Activated CD8-positive, alpha-beta memory T cell treated with anti-CD3 and anti-CD28 coated beads, Interleukin-2, amount 50 U/mL, for 48 hours (primary cell): ENCODE measurements at regions not wholly inside any gene's neighbourhood (a gene's known extent, or its start where the extent isn't known, plus 50 kb on each side); places are given as distances from the start of the nearest gene placed in this dataset.
"Not testable (repeated sequence)": the region's sequence is repeated elsewhere in the genome, so short reads cannot be mapped to it uniquely, and the experiment has no call there.

Experiments used
- DNase-seq: peaks from one replicate; pipeline ENCODE4 v3.0.0-alpha.2; 2020

DNA sequence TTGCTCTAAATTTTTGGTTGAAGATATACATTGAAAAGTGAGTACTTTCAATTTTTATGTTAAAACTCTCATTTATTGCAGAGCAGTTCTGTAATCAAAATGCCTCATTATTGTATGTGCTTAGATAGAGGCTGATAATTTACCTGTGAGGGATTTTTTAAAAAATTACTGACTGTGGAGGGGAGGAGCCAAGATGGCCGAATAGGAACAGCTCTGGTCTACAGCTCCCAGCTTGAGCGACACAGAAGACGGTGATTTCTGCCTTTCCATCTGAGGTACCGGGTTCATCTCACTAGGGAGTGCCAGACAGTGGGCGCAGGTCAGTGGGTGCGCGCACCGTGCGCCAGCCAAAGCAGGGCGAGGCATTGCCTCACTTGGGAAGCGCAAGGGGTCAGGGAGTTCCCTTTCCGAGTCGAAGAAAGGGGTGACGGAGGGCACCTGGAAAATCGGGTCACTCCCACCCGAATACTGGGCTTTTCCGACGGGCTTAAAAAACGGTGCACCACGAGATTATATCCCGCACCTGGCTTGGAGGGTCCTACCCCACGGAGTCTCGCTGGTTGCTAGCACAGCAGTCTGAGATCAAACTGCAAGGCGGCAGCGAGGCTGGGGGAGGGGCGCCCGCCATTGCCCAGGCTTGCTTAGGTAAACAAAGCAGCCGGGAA lies 89.4 kb downstream of the DDX11 start:
- not testable (repeated sequence) for DNase-seq

DNA sequence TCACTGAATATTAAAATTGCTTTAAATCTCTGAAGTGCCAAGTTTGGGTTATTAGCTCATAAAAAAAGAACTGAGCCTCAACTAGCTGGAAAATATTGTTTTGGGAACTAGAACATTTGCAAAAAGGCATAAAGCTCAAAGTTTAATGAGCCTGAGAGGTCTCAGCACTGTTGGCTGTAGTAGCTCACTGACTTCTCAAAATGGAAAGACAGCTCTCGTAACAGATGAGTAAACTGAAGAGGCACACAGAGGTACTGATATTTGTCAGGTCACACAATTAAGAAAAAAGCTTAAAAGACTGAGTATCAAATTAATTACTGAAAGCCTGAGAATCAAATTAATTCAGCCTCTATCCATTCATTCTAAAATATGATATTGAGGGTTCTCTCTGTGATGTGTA lies 100.6 kb downstream of the DDX11 start:
- not testable (repeated sequence) for DNase-seq

DNA sequence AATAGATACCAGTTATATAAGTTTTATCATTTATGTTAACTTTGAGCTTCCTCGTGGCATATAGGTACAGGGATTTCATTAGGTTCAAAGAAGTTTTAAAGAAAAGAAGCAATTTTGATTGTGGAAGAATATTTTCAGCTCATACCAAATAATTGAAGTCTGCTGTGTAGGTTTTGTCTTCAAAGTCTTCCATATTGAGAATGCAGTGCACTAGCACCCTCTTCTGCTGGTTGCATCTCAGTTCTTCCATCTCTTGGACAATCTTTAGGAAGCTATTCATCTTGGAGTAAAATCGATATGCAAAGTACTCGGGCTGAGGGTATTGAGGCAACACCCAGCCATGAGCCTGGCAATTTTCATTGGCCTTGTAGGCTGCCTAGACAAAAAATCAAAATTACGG lies 103.9 kb downstream of the DDX11 start:
- not testable (repeated sequence) for DNase-seq

DNA sequence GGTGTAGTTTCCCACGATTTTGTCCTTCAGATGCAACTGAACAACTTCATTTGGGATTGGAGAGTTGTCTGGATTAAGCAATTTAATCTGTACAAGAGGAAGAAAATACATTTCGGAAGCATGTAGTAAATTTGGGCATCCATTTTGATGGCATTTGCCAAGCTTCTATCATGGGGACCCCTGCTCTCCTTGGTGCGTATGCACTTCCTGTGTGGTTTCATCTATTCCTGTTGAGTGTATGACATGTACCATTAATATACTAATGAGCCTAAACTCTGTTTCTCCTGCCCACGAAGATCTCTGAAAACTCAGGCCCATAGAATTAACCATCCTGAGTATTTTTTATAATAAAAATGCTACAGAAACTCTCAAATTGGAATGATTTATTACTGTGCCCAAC lies 105.2 kb downstream of the DDX11 start:
- not testable (repeated sequence) for DNase-seq

DNA sequence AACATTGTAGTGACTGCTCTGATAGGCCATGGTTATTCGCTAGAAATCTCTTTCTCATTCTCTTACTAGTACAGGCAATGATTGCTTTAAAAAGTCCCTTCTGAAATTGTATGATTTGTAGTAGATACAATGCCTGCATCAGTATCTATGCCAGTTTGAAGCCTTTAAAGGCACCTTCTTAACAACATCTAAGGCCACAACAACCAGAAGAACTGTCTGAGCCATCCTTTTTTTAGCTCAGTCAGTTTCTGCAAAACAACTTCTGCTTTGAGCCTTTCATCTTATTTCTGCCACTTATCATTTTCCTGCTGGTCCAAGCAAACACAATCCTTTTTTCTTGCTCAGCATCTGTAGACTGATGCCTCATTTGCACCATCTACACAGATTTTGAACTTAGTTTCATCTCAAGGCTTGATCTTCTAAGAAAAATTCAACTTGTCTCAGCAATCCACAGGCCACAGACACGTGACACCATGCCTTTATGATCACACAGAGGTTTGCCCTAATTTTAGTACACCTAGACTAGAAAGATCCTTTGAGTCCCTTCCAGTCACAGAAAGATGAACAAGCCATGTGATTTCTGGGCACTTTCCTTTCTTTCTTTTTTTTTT lies 106.1 kb downstream of the DDX11 start:
- not testable (repeated sequence) for DNase-seq

DNA sequence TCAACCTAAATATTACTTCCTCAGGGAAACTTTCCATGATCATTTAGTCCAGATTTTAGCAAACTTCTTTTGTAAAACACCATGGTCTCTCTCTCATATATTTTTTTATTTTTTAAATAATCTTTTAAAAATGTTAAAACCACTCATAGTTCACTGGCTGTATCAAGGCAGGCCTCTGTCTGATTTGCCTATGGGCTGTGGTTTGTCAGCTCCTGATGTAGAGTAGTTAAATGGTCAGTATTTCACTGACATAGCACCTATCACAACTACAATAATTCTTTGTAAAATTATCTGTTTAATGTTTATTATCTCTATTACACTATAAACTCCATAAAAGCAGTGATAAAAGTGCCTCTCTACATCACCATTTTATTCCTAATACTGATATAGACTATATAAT lies 108.9 kb downstream of the DDX11 start:
- not testable (repeated sequence) for DNase-seq

DNA sequence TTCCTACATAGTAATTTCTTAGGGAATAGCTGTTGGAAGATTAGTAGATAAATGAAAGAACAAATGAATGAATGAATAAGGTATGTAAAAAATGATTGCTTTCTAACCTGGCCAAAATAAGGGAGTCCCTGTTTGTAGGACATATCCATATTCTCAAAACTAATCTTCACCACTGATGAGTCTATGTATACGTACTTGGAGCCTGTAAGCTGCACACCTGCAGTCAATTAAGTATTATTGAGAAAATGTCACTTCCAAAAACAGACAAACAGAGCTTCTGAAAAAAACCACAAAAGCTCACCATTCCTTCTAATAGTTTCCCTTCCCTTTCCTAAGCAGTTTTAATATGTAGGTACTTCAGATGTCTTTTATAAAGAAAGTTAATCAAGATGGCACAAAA lies 109.4 kb downstream of the DDX11 start:
- DNase-seq, result not testable (repeated sequence)

DNA sequence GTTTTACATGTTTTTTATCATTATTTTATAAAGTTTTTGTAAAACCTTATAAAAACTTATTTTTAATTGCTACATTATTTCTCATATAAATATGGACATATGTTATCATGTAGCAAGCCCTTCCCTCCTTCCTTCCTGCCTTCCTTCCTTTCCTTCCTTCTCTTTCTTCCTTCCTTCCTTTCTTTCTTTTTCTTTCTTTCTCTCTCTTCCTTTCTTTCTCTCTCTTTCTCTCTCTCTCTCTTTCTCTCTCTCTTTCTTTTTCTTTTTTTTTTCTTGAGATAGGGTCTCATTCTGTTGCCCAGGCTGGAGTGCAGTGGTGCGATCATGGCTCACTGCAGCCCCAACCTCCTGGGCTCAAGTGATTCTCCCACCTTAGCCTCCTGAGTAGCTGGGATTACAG lies 110.2 kb downstream of the DDX11 start:
- DNase-seq, result not testable (repeated sequence)

DNA sequence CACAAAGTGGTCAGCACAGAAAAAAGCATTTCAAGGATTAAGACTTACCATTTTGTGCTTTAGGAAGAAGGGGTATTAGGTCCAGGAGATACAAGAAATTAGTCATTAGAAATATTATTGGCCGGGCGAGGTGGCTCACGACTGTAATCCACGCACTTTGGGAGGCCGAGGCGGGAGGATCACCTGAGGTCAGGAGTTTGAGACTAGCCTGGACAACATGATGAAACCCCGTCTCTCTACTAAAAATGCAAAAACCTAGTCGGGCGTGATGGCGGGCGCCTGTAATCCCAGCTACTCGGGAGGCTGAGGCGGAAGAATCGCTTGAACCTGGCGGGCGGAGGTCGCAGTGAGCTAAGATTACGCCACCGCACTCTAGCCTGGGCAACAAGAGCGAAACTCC lies 111.0 kb downstream of the DDX11 start:
- not testable (repeated sequence) for DNase-seq

DNA sequence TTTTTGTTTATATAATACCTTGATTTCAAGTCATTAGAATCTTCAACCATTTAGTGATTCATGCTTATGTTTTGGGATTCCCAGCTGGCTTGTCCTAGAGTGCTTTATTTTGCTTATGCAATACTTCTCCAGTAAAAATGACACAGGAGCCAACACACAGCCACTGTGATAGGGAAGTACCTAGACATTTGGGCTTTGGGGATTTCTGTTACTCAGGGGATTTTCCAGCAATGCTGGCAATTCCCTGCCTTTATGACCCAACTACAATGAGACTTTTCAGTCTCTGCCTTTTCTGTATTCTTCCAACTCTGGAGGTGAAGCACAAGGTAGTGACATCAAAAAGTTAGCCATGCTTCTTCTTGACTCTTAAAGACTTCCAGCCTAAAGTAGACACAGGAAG lies 119.0 kb downstream of the DDX11 start:
- not testable (repeated sequence) for DNase-seq

DNA sequence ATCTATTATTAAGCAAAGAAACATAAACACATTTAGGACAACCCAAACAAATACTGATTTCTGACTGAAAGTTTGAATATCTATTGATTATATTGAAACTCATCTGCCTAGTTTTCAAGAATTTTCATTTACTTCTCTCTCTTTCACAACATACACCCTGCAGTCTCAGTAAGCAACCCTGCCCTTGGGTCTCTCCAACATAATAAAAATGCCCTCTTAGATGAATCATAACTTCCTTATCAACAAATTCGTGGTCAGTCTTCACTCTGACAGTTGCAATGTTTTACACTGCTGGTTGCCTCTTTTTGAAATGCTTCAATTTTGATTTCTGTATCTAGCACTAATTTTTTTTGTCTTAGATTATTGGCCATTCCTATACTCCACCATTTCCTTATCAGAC lies 122.0 kb downstream of the DDX11 start:
- not testable (repeated sequence) for DNase-seq

DNA sequence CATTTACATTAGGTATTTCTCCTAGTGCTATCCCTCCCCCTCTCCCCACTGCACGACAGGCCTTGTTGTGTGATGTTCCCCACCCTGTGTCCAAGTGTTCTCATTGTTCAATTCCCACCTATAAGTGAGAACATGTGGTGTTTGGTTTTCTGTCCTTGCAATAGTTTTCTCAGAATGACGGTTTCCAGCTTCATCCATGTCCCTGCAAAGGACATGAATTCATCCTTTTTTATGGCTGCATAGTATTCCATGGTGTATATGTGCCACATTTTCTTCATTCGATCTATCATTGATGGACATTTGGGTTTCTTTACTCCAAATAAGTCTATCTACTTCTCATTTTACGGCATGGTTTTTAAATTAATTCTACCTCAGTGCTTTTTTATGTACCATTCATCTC lies 125.8 kb downstream of the DDX11 start:
- DNase-seq, result not testable (repeated sequence)

DNA sequence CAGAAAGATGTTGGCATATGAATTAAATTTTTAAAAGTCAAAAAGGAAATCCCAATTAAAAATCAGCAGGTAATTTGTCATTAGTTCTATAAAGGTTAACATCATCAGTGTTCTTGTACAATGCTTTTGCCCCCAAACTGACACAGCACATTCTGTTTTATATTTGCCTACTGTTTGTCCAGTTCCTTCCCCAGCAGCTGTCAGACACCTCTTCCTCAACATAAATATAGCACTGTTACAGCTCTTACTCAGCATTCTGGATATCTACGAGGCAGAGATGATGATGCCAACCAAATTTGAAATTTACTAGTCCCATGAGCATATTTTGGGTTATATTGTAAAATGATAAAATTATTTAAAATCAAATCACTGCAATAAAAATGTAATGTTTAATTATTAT lies 124.6 kb downstream of the SINHCAF start:
- no peak for DNase-seq

DNA sequence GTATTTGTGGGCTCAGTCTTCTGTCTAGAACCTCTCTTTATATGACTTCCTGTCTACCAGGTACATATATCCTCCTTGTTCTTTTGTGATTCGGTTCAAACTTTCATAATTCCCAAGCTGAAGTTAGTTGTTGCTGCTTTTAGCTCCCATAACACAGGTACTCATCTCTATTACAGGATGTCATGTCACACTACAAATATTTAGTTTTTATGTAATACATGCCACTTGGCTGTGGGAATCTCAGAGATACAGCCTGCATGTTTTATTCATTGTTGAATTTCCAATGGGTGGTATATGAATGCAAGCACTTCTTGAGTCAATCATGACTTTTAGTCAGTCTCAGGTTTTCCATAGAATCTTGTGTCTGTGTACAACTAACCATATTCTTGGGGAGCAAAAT lies 122.7 kb downstream of the SINHCAF start:
- no peak for DNase-seq

DNA sequence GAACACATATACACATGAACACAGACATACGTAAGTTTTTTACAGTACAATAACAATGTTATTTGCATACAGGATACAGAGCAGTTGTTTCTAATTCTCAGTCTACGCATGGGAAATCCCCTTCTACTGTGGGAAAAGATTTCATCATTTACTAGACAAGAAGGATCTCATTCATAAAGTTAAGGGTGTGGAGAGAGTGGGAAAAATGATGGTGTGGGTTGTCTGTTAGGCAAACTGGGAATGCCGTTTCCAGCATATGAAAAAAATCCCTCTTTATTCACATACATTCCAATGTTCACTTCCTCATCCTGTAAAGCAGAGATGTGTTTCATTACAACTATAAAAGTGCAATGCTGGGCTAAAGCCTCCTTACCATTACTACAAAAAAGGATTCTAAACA lies 120.9 kb downstream of the SINHCAF start:
- no peak for DNase-seq

DNA sequence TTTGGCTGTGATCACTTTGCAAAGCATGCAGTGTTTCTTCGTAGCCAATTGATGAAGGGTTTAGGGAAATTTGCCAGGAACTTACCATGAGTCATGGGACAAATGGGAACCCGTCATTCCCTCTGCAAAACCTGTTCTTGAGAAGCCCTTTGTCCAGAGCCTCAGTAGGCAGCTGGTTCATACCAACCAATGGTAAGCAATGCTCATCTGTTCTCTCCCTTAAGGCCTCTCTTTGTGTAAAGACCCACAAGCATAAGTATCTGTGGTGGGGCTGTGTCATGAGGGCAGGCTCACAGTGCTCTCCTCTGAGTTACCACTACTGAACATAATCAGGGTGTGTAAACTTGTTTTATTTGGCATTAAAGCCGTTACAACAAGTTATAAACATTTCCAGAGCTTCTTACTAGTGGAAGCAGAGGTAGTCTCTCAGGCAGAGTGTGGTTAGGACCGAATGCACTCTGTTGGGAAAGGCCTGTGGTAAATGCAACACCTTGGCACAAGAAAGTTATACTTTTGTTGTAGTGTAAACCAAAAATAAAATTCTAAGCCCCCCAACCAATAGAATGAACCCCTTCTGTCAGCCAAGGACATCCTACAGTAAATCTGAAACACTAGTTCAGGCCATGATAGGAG lies 119.8 kb downstream of the SINHCAF start:
- no peak for DNase-seq

DNA sequence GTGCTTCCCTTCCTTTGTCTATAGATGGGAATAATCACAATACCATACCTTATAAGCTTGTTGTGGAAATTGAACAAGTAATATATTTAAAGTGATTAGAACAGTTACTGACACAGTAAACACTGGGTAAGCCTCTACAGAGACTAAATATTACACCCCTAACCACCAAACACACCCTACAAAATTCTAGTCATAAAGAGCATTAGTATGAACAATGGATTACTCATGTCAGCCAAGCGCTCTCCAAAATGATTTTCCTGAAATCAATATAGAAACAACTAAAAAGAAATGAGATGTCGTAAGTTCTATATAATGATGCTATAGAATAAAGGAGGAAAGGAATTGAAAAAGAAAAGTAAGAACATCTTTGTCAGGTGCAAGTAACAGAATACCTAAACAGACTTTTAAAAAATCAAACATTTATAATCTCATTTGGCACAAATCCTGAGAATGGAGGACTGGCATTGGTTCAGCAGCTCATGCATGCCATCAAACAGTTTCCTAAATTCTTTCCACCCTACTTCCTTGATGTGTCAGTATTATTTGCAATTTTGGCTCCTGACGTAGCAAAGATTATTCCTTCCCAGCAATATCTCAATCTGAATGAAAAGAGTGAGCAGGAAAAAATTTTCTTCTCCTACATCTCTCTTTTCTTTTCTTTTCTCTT lies 118.0 kb downstream of the SINHCAF start:
- no peak for DNase-seq

DNA sequence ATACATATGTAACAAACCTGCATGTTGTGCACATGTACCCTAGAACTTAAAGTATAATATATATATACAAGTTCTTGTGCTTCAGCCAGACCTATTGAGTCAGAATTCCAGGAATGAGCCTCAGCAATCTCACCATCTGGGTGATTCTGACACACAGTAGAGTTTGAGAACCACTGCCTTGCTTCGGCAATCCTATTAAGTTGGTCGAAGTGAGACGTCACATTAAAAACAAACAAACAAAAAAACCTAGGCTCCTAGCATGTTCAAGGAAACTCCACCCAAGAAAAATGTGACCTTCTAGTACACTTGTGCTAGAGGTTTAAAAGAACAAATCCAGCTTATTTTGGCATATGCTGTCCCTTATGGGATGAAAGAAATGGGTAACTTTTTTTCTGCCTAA lies 115.8 kb downstream of the SINHCAF start:
- DNase-seq, result no peak

DNA sequence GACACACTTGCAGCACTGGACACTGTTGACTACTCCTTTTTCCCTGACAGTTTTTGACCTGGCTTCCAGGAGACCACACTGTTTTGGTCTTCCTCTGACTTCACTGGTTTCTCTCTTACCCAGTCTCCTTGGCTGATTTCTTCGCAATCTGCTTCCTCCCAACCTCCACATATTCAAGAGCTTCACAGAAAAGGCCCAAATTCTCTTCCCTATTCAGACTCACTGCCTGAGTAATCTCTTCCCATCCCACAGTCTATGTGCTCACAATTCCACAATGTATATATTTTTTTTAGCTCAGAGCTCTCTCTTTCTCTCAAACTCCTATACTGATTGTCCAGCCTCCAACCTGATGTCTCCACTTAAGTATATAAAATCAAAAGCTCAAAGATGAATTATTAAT lies 115.4 kb downstream of the SINHCAF start:
- DNase-seq, result no peak

DNA sequence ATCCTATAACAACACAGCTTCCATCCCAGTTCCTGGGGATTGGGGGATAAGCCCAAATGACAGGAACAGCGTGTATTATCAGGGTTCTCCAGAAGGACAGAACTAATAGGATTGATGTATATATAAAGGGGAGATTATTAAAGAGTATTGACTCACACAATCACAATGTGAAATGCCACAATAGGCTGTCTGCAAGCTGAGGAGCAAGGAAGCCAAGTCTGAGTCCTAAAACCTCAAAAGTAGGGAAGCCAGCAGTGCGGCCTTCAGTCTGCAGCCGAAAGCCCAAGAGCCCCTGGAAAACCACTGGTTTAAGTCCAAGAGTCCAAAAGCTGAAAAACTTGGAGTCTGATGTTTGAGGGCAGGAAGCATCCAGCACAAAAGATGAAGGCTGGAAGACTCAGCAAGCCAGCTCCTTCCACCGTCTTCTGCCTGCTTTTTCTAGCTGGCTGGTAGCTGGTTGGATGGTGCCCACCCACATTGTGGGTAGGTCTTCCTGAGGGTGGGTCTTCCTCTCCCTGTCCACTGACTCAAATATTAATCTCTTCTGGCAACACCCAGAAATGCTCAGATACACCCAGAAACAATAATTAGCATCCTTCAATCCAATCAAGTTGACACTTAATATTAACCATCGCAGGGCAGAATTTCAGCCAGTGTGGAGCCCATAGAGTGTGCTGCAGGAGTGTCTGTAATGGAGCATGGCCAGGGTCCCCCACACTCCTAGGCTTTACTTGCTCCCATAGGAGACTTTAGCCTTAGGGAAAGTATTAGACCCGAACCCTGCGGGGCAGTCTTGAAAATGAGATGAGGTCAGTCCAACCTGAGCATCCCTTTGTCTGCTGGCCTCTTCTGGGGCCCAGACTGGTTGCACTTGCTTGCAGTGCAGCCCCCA lies 111.1 kb downstream of the SINHCAF start:
- DNase-seq, result no peak

DNA sequence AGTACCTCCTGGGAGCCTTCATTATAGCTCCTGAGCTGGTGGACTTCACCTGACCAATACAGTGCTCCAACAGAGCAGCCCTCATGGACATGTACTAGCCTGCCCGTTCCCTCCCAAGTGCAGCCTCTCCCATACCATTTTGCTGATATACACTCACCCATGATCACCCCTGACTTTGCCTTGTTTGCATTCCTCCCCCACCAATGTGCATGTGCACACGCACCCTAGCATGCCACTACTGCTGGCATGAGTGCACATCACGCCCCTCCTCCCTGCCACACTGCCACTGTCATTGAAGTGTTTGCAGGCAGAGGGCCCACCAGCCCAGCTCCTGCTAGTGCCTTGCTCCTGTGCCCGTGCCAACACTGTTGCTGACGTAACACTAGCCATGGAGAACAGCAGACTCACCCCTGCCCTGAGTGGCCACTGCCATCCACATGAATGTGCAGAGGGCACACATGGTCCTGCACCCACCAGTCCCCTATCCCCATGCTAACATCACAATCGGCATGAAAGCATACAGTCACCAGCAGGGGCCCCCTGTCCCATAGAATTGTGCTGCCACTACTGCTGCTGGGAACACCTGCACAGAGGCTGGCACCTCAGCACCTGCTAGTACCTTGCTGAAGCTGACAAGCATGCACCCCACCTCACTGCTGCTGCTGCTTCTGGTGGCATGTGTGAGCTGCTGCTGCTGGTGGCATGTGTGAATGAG lies 110.3 kb downstream of the SINHCAF start:
- DNase-seq, result peak; percentile 42

DNA sequence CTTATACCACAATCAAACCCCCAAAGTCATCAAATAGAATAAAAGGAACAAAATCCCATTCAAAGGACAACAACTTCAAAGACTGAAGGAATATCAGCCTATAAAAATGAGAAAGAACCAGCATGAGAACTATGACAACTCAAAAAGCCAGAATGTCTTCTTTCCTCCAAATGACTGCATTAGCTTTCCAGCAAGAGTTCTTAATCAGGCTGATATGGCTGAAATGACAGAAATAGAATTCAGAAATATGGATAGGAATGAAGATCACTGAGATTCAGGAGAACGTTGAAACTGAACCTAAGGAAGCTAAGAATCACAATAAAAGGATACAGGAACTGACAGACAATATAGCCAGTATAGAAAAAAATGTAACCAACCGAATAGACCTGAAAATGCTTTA lies 109.5 kb downstream of the SINHCAF start:
- no peak for DNase-seq
